Stimulated activated CD4-positive, alpha-beta T cell treated with anti-CD3 and anti-CD28 coated beads, Interleukin-12 subunit alpha, Interleukin-12 subunit beta, amount 100 ng/mL, for 4 hours (primary cell): ENCODE measurements at regions not wholly inside any gene's neighbourhood (a gene's known extent, or its start where the extent isn't known, plus 50 kb on each side); places are given as distances from the start of the nearest gene placed in this dataset.

Experiments used
- DNase-seq: peaks from one replicate; pipeline ENCODE4 v3.0.0-alpha.2; 2020

DNA sequence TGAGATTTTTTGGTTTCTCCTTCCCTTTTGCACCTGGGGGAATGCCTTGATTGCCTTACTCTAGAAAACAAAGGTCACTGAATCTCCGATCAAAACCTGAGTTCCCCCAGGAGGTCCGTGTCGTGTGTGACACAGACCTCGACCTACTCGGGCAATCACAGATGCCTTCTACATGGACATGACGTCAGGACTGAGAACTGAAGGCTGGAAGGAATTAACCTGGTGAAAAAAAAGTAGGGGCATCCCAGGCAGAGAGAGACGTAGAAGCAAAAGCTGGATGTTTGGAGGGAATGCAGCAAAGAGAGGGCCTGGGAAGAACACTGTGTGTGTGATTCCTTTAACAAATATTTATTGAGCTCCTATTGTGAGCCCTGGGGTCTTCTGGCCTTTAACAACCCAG lies 178.0 kb downstream of the PRDM2 start:
- no peak for DNase-seq

DNA sequence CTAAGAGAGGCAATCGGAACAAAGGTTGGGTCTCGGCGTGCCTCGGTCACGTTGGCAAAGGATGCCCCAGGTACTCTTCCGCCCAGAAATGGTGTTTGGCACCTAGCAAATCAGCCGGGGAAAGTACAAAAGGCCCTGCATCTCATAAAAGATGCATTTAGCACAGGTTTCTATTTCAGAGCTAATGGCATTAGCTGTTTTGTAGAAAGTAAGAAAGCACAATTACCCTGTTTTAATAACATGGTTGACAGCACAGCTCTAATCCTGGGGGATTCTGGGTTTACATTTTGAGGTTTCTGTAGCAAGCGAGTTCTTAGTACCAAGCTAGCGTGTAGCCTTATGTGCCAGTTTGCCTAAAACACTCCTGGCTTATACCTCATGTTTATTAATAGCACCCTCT lies 178.5 kb downstream of the PRDM2 start:
- DNase-seq = no peak

DNA sequence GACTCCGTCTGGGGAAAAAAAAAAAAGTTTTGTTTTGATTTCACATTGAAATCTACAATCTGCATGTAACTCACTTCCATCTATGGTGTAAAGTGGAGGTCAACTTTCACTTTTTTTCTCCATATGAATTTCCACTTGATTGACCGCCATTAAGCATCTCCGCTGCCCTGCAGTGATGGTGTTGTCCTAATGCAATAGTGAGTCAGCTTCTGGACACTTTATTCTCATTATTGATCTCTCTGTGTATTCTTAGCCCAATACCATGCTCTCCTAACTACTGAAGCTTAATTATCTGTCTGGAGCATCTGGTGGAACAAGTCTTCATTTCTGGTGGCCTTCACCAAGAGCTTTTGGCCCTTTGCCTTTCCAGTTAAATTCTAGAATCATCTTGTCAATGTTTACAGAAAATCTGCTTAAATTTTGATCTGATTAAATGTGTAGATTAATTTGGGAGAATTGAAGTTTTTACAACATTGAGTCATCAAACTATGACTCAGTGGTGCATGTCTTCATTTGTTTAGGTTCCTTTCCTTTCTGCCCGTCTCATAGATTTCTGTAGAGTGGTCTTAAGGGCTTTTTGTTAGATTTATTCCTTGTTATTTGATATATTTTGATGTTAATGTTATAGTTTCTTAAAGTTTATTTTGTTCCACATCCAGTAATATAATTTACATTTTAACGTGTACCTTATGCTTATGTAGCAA lies 181.5 kb downstream of the PRDM2 start:
- DNase-seq = no peak

DNA sequence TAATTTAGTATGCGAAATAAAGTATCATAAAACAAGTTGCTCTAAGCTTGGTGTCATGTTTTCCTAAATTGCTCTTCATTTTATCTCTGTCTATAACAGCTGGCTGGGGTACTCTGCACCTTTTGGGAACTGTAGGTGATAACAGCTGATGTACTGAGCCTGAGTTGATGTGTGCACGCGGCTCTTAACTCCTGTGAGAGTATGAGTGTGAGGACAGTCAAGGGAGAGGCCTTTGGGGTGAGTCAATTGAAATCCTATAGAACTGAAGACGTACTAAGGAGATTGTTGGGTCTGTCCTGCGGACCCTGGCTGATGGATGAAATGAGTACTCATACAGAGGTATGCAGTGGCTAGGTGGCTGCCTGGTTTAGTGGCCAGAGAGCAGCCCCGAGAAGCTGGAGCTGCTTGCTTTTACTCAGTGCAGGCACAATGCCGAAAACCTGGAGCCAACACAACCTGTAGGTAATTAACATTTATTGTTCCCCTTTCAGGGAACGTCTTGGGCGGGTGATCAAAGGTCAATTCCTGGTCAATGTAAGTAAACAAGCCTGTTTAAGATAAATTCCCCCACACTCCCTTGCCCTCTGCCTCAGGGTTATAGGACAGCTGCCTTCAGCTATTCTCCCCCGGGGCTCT lies 188.5 kb downstream of the PRDM2 start:
- no peak for DNase-seq

DNA sequence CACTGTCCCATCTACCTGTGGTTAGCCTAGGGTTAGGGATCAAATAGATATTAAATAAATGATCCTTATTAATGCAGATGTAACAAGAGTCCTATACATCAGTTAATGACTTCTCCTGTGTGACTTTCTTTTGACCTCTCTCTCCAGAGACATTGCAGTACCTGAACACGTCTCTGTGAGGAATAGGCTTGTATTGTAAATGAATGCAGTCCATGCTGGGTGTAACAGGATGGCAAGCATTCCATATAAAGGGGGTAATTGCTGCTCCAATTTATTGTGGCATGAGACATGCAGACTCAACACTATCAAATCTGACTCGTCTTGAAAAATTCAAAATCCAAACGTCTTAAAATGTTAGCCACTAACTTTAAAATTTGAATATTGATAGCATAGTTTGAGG lies 189.5 kb downstream of the PRDM2 start:
- no peak for DNase-seq

DNA sequence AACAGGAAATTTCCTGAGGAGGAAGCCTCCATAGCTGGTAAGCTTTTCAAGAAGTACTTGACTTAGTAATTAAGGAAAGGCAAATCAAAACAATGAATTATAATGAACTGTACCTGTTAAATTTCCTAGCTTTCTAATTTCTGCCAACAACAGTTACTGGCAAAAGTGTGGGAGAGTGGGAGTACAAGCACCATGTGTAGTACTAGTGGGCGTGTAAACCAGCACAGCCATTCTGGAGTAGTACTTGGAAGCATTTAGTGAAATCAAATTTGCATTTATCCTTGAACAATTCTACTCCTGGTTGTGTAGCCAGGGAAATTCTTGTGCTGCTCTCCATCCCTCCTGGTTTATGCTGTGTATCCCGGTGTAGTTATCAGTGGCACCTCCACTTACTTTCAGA lies 190.8 kb downstream of the PRDM2 start:
- DNase-seq = no peak

DNA sequence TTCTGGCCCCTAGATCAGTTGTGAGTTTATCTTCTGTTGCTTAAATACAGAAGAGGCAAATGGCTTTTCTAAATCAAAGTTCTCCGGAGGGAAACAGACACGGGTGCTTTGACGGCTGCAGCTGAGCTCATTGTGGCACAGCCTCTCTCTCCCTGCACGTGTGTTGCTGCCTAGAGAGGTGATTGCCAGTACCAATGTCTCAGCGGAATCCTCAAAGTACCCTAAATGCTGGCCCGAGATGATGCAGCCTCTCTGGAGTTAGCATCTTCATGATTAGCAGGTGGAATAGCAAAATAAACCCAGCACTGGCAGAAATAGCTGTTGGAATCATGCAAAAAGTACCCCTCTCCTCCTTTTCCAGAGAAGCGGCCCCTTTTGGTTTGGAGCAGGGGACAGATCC lies 192.2 kb downstream of the PRDM2 start:
- no peak for DNase-seq

DNA sequence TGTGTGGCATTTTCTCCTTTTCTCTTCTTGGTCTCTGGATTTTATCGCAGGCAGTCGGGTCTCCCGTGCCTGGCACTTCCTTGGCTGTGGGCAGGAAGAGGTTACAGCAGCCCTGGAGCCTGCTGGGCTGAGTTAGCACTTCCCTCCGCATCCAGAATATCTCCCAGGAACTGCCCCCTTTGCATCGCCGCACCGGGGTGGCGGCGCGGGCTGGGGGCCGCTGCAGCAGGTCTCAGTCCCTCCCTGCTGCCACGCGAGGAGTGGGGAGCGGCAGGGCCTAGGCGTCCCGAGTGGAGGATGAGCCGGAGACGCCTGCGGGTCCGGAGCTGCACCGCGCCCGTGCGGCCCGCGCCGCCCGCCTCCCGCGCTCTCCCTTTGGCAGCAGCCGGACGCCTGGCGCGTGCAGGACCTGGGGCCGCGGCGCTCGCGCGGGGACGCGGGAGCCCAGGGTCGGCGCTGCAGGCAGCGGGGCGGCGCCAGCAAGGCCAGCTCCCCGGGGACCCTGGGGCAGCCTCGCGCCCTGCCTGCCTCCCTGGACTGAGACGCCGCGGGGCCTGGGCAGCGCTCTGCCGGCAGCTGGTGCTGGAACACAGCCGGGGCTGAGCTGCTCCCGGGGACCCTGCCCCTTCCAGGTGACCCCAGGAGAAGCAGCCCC lies 192.8 kb downstream of the PRDM2 start:
- no peak for DNase-seq

DNA sequence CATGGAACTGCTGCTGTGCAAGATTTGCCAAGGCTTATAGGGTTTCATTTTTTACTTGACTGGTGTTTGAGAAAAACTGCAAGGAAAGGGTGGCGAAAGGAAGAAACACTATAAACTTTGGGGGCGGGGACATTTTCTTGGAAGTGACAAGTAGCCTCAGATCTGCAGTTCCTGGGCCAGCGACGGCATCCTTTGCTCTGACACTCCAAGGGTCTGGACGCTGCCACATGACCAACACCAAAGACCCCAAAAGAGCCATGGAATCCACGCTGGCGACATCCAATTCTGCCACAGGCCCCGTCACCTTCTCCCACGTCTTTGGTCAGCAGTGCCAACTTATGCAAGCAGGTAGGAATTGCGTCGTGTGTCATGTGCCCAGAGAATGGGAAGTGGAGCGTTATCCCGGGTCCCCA lies 193.4 kb downstream of the PRDM2 start:
- DNase-seq = no peak

DNA sequence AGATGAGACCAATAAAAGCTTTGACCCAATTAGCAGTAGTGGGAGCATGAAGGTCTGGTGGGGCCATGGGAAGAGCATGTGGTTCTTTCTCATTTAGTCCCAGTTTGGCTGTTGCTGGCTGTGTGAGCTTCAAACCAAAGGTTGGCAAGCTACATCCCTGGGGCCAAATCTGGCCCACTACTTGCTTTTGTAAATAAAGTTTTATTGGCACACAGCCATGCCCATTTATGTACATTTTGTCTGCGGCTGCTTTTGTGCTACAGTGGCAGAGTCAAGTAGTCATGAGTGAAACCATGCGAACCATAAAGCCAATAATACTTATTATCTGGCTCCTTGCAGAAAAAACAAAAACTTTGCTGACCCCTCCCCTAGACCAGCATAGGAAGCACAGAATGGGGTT lies 196.9 kb downstream of the PRDM2 start:
- DNase-seq = no peak

DNA sequence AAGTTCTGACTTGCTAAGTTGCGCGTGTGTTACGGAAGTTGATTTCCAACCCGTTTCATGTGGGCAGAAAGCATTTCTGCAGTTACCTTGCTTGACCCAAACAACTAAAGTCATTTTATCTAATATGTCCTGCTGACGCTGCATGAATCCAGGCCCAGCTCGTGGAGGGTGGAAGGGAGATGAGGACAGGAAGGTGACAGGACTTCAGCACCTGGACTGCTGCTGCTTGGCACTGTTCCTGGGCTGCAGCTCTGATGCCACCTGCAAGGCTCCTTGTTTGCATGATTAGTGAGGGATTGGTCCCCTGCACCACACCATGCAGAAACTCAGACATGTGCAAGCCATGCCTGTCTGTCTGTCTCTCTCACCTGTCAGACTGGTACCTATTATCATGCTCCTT lies 198.4 kb downstream of the PRDM2 start:
- no peak for DNase-seq

DNA sequence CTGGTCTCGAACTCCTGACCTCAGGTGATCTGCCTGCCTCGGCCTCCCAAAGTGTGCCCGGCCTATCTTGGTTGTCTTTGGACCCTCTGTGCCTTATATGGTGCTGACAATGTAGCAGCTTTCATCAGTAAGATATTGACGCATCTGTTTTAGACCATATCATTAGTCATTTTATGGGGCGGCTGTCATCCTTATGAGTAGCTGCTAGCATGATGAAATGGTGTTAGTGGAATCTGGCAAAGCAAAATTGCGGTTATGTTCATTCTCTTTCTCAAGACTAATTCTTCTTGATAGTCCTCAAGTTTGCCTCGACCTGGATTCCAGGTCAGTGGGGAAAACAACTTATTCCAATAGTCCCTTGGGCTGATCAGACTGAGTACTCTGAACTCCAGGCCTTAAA lies 199.9 kb downstream of the PRDM2 start:
- DNase-seq = no peak

DNA sequence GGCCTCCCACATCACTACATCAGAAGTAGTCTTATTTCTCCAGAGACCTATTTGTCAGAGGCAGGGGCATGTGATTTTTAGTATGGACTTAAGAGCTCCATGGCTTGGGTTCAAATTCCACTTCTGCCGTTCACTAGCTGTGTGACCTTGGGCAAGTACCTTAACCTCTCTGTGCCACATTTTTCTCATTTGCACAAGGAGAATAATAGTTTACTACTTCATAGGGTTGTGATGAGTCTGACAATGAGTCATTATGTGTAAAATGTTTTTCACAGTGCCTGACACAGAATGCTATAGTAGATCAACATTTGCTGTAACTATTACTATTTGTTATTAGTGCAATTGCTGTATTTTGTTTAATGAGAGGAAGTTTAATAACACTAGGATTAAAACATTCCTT lies 200.6 kb downstream of the PRDM2 start:
- DNase-seq = no peak

DNA sequence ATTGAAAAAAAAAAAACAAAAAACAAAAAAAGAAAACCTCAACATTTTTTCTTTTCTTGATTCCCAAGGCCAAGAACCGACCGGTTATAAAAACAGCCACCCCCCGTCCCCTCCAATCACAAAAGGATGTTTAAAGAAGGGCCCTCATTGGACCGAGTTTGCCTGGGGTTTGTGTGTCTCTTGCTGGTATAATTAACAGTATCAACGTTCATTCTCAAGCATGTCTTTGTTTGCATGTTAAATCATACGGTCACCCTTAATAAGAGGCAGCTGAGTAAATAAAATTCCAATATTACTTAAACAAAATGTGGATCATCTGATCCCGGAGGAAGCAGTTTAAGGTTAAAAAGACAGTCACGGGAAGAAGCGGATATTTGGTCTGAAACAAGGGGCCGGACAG lies 201.1 kb downstream of the PRDM2 start:
- DNase-seq = no peak

DNA sequence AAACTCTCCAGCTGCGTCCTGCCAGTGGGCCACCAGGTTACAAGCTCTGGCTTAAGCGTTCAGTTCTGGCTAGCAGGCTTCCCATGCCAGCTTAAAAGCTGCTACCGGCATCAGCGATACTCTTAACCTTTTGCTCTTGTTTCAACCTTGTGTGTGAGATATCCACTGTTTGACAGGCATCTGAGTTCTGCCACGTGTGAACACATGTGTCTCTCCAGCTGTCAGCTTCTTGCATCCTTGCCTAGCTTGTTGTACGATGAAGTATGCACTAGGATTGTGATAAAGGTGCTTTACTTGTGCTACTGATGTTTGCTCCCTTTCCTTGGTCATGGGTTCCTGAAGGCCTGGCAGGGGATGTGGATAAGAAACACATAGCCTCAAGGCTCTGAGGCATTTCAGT lies 201.6 kb downstream of the PRDM2 start:
- DNase-seq = no peak

DNA sequence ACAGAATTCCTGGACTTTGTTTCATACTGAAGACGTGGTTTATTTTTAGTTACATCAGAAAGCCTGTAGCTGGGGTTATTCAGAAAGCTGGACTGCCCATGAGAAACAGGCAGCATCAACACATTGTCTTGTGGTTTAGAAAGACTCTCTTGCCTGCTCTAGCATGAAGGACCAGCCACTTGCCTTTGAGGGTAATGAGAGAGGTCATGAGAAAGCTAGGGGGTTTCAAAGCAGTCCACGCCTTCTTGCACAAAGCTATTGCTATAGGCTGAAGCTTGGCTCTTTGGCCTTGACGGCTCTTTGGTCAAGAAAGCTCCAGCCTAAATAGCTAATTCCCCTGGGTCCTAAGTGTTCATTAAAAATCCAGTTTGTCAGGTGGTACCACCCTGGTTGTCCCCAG lies 208.1 kb downstream of the PRDM2 start:
- DNase-seq = no peak

DNA sequence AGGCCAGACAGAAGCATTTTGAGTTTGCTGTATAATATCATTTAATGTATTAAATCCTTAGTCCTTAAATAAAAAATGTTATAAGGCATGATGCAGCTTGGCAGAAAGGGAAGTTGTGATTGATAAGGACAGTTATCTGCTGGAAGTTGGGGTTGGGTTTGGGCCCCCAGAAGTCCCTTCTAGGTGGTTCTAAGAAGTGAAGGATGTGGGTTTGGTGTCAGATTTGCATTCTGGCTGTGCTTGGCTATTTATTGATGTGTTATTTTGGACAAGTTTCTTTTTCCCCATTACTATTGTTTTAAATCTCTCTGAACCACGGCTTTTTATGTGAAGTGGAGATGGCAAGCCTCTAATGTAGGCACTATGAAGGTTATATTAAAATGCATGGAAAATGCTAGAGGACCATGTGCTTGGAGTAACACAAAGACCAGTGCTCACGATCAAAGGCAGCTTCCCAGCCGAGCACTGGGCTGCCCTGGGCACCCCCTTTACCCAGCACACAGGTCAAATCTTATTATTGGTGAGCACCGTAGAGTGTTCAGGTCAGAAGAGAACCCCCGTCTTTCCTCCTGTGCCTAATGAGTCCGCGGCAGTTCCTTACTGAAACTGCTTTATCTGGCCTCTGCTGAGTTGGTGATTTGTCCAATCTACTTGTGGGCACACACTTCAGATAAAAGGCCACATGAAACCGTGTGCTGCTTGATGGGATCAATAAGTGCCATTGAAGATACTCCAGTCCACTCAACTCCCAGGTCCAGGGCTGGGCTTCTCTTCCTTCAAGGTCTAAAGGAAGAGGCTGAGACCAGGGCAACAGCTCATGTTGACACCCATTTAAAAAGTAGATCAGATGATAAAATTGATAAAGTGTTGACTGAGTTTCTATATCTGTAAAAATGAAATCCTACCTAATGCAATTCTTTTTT lies 212.0 kb downstream of the PRDM2 start:
- no peak for DNase-seq

DNA sequence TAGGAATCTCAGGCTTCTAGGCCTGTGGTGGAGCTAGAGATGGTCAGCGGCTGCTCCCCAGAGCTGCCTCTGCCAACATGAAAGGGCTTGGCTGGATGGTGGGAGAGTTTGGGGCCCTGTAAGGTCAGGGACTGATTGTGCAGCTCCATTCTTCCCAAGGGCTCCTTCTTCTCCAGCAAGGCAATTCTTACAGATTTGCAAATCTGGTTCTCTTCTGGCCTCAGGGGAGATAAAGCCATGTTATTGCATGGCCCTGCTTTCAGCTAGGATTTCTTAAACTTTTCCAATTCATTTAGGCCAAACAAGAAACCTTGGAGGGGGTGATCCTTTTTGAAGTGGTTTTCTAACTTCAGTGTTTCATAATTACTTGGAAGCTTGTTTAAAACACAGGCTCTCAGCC lies 213.4 kb downstream of the PRDM2 start:
- no peak for DNase-seq

DNA sequence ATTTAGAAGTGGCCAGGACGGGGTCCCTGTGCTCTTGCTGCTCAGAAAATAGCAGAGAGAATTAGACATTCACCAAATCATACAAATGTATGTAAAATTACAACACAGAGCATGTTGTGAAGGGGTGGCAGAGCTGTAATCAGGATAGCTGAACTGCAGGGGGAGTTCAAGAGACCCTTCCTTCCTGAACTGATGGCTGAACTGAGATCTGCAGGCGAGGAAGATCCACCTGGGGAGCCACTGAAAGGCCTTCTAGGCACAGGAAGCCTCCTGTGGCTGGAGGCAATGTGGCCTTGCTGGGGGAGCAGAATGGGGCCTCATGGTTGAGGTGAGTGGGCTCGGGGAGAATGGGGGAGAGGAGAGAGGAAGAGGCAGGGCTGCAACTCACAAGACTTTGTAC lies 216.5 kb downstream of the PRDM2 start:
- no peak for DNase-seq

DNA sequence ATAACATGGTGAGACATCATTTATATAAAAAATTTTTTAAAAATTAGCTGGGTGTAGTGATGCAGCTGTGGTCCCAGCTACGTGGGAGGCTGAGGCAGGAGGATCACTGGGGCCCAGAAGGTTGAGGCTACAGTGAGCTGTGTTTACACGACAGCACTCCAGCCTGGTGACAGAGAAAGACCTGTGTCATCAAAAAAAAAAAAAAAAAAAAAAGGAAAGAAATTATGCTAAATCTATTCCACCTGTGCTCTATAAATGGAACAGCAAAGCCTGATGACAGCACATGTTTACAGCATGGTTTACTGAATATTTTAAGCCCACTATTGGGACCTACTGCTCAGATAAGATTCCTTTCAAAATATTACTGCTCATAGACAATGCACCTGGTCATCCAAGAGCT lies 217.6 kb downstream of the PRDM2 start:
- DNase-seq = no peak

DNA sequence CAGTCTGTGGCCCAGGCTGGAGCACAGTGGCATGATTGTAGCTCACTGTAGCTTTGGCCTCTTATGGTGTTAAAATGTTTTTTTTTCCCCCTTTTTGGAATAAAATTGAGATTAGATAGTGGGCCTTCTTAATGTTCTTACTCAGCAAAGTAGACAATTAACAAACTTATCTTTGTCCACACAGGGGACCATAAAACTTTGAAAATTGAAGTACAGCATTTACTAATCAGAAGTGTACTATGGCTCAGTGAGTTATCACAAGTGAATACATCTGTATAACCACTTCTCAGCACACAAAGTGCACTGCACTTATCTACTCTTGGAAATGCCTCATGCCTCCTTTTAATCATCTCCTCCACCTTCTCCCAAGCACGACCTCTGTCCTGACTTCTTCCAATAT lies 218.9 kb downstream of the PRDM2 start:
- no peak for DNase-seq

DNA sequence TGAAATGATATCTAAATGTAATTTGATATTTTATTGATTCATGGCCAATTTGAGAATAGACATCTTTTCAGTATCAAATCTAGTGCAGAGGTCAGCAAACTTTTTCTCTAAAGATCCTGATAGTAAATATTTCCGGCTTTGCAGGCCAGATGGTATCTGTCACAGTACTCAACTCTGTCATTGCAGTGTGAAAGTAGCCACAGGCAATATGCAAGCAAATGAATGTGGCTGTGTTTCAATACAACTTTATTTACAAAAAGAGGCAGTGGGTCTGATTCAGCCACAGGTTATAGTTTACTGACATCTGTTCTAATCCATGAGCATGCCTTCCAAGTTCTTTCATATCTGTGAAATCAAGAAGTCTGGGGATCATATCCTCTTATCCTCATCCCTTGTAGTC lies 221.2 kb downstream of the PRDM2 start:
- no peak for DNase-seq

DNA sequence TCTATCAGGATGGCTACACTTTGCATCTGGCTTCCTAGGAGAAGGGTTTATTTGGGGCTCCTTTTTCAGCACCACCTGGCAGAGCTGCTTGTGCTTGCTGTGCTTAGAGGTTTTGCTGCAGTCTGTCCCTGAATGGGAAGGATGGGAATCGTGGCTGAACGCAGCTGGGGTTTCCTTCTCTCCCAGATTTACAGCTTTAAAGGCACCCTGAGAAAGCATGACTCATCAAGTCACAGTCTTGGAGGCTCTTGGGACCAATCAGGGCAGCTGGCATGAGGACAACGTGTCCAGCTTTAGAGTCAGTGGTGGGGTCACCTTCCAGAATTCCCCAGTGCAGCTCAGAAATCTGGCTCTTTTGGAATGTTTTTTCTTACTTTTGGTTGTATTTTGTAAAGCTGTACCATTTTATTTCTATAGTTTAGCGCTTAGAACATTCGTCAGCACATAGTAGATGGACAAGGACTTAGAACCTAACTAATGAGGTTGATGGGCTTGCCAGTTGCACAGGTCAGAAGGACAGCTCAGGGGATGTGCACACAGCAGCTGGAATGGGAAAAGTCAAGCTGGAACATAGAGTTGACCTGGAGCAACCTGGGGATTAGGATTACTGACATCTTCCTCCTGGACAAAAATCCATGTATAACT lies 222.6 kb downstream of the PRDM2 start:
- DNase-seq = no peak
